ENCODE measurements at regions not wholly inside any gene's neighbourhood (a gene's known extent, or its start where the extent isn't known, plus 50 kb on each side); places are given as distances from the start of the nearest gene placed in this dataset.

- no peak for TF ChIP-seq CTCF (IDR thresholded peaks at IDR 0.05)
- TF ChIP-seq POLR2A (IDR thresholded peaks at IDR 0.05) = no peak
Observed at GRCh38 chr20:50248104-50248641, 57.5 kb downstream of the CEBPB start.
